ENCODE measurements at regions not wholly inside any gene's neighbourhood (a gene's known extent, or its start where the extent isn't known, plus 50 kb on each side); places are given as distances from the start of the nearest gene placed in this dataset.

- Mint-ChIP-seq H3K27me3 (no peaks in the 10 kb centered on the region), H3K4me3 (no peak overlapping the region), H3K36me3 (ENCODE audit: low read depth) (no peaks in the 10 kb centered on the region), H3K4me1 (ENCODE audit: low read depth) (peaks cover 3% of the 10 kb centered on the region), H3K9me3 (no peaks in the 10 kb centered on the region), H3K27ac (no peak overlapping the region)
- ChIA-PET CTCF (interaction anchor here (1.3 to 1.4 kb wide), 2 partner anchors 9 to 195 kb away, joined by 3 to 5 read pairs; no protein-coding TSS in a partner anchor), POLR2A (interaction anchor here (1.2 kb wide), 1 partner anchor 29 kb away, joined by 3 read pairs; no protein-coding TSS in a partner anchor)
- TF ChIP-seq, protein P1, sequence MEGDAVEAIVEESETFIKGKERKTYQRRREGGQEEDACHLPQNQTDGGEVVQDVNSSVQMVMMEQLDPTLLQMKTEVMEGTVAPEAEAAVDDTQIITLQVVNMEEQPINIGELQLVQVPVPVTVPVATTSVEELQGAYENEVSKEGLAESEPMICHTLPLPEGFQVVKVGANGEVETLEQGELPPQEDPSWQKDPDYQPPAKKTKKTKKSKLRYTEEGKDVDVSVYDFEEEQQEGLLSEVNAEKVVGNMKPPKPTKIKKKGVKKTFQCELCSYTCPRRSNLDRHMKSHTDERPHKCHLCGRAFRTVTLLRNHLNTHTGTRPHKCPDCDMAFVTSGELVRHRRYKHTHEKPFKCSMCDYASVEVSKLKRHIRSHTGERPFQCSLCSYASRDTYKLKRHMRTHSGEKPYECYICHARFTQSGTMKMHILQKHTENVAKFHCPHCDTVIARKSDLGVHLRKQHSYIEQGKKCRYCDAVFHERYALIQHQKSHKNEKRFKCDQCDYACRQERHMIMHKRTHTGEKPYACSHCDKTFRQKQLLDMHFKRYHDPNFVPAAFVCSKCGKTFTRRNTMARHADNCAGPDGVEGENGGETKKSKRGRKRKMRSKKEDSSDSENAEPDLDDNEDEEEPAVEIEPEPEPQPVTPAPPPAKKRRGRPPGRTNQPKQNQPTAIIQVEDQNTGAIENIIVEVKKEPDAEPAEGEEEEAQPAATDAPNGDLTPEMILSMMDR (IDR thresholded peaks at IDR 0.05), result no peak
- DNase-seq (no peak), ATAC-seq (no peak)
- intact Hi-C loops (cut with micrococcal nuclease), result no loop called here
Measured at GRCh38 chr2:54401554-54401953, 54.6 kb upstream of the SPTBN1 start.

- Mint-ChIP-seq H3K27me3 (no peaks in the 10 kb centered on the region), H3K4me1 (ENCODE audit: low read depth) (peaks cover 3% of the 10 kb centered on the region), H3K27ac (no peak overlapping the region), H3K36me3 (ENCODE audit: low read depth) (no peaks in the 10 kb centered on the region), H3K9me3 (no peaks in the 10 kb centered on the region), H3K4me3 (no peak overlapping the region)
- no peak for DNase-seq
- intact Hi-C loops (cut with micrococcal nuclease), result no loop called here
- CTCF ChIA-PET, result interaction anchor here (1.4 kb wide), 1 partner anchor 196 kb away, joined by 3 read pairs; no protein-coding TSS in a partner anchor
- ATAC-seq, result no peak
- TF ChIP-seq, protein P1 (IDR thresholded peaks at IDR 0.05), result no peak
- POLR2A ChIA-PET, result interaction anchor here (1.2 kb wide), 1 partner anchor 30 kb away, joined by 3 read pairs; no protein-coding TSS in a partner anchor
Measured at GRCh38 chr2:54402350-54402749, 53.8 kb upstream of the SPTBN1 start.

DNA sequence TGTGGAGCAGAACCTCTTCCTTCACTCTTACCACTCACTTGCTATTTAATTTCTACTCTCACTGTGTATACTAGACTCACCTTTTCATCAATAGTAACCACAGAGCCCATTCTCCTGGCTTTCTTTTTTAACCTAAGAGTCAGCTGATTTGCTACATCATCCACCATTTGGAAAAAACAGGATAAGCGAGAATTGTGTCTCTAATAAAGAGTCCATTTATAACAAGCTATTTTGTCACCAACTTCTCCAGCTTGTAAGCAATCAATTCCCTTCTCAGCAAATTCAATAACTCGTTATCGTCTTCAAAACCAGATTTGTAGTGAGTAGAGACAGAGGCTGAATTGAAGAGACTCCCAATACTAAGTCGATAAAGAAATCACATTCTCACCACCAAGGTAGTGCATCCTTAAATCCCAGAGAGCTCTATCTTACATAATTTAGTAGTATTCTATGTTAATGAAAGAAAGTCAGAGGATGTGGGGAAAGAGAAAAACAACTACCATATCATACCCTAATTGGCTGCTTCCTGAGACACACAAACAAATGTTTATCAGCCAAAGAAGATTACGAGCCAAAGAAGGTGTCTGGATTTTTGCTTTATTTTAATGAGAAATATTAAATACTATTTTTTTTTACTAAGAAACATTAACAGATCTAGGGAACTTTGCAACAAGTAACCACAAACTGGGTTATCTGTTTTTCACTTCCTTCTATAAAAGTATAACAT is 52.5 kb upstream of the SPTBN1 start:
- TF ChIP-seq, protein P1 (IDR thresholded peaks at IDR 0.05), result no peak
- intact Hi-C loops (cut with micrococcal nuclease), result no loop called here
- POLR2A ChIA-PET, result interaction anchor here (0.7 kb wide), 1 partner anchor 457 kb away, joined by 3 read pairs; no protein-coding TSS in a partner anchor
- ATAC-seq (no peak), DNase-seq (no peak)
- no peaks in the 10 kb centered on the region for H3K36me3 Mint-ChIP-seq (ENCODE audit: low read depth)
- no peak overlapping the region for H3K27ac Mint-ChIP-seq
- CTCF ChIA-PET, result no interaction called here
- peaks cover 3% of the 10 kb centered on the region for H3K4me1 Mint-ChIP-seq (ENCODE audit: low read depth)
- H3K27me3 Mint-ChIP-seq, result no peaks in the 10 kb centered on the region
- H3K4me3 Mint-ChIP-seq, result no peak overlapping the region
- H3K9me3 Mint-ChIP-seq, result no peaks in the 10 kb centered on the region

DNA sequence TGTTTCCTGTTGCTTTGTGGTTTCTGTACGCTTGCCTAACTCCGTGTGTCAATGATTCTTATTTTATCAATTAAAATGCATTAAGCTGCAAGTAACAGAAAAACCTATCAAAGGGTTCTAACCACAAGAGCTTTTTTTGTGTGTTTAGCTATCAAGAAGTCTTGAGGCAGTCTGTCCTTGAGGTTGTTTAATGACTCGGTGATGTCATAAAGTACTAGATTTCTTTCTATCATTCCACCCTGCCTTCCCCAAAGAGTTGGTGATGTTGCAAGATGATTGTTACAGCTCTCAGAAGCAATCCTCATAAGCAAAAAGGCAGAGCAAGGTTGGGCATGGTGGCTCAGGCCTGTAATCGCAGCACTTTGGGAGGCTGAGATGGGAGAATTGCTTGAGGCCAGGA is 51.9 kb upstream of the SPTBN1 start:
- ChIA-PET CTCF (no interaction called here), POLR2A (interaction anchor here (0.7 kb wide), 1 partner anchor 456 kb away, joined by 3 read pairs; no protein-coding TSS in a partner anchor)
- H3K27ac Mint-ChIP-seq, result no peak overlapping the region
- peaks cover 3% of the 10 kb centered on the region for H3K4me1 Mint-ChIP-seq (ENCODE audit: low read depth)
- ATAC-seq (no peak), DNase-seq (no peak)
- H3K4me3 Mint-ChIP-seq, result no peak overlapping the region
- no peaks in the 10 kb centered on the region for H3K27me3 Mint-ChIP-seq
- TF ChIP-seq, protein P1 (IDR thresholded peaks at IDR 0.05), result no peak
- no peaks in the 10 kb centered on the region for H3K9me3 Mint-ChIP-seq
- intact Hi-C loops (cut with micrococcal nuclease), result no loop called here
- no peaks in the 10 kb centered on the region for H3K36me3 Mint-ChIP-seq (ENCODE audit: low read depth)

- Mint-ChIP-seq H3K27me3 (peaks cover 5% of the 10 kb centered on the region), H3K9me3 (no peaks in the 10 kb centered on the region), H3K4me3 (no peak overlapping the region), H3K4me1 (ENCODE audit: low read depth) (peaks cover 3% of the 10 kb centered on the region), H3K36me3 (ENCODE audit: low read depth) (no peaks in the 10 kb centered on the region), H3K27ac (no peak overlapping the region)
- DNase-seq, result no peak
- ChIA-PET POLR2A (no interaction called here), CTCF (no interaction called here)
- TF ChIP-seq, protein P1 (IDR thresholded peaks at IDR 0.05), result no peak
- no peak for ATAC-seq
- intact Hi-C loops (cut with micrococcal nuclease), result no loop called here
Measured at GRCh38 chr2:54406031-54406430, 50.1 kb upstream of the SPTBN1 start.

Measured in activated CD8-positive, alpha-beta T cell treated with anti-CD3 and anti-CD28 coated beads for 36 hours (primary cell).